B cell (primary cell): ENCODE measurements at regions not wholly inside any gene's neighbourhood (a gene's known extent, or its start where the extent isn't known, plus 50 kb on each side); places are given as distances from the start of the nearest gene placed in this dataset.

Experiments used
- ATAC-seq: fragments of 200-7000 bp; cut with Tn5 transposase; one replicate; pipeline ENCODE4 v1.10.0; 2021; ENCODE audit warnings: low read depth, mild to moderate bottlenecking, moderate number of reproducible peaks, moderate library complexity
- CTCF ChIA-PET: fragments of 350-600 bp; sonication (Branson Sonifier 250); formaldehyde crosslinking; loops from one replicate; lab custom pipeline; 2021; ENCODE audit warnings: antibody characterized with exemption, inconsistent platforms; lab: Charles Lee
- POLR2A ChIA-PET: fragments of 350-600 bp; sonication (Branson Sonifier 250); formaldehyde crosslinking; loops from one replicate; lab custom pipeline; 2021; ENCODE audit warnings: antibody characterized with exemption; lab: Charles Lee
- DNase-seq: peaks from one replicate; pipeline ENCODE4 v3.0.0; 2013
- H2AFZ ChIP-seq: 2 replicates; pipeline ENCODE4 v1.6.1; 2012; ENCODE audit warnings: mild to moderate bottlenecking, low read depth, low read length; ENCODE audit not compliant: insufficient read depth, poor library complexity, severe bottlenecking
- H3K27ac ChIP-seq, 2 donors: 1 replicate in 1 of 2; 2 replicates in 1 of 2; pipeline ENCODE4 v1.5.1; 2012 to 2013; ENCODE audit warnings: low read length in 2 of 2, mild to moderate bottlenecking in 2 of 2, moderate library complexity in 1 of 2
- H3K27me3 ChIP-seq, 4 experiments: fragments of 200-600 bp in 1 of 4; sonication (generic) in 1 of 4; replicated peaks in 1 of 4; 1 replicate in 2 of 4; 2 replicates in 2 of 4; pipeline versions ENCODE4 v1.6.1 to v1.7.0; 2013 to 2016; ENCODE audit warnings: low read length in 3 of 4, mild to moderate bottlenecking in 2 of 4, mixed read lengths in 1 of 4, moderate library complexity in 1 of 4; ENCODE audit not compliant: insufficient read depth in 4 of 4, control insufficient read depth in 3 of 4; ENCODE audit errors: control extremely low read depth in 1 of 4
- H3K36me3 ChIP-seq, 2 experiments: replicated peaks in 1 of 2; 1 replicate in 1 of 2; 2 replicates in 1 of 2; pipeline versions ENCODE4 v1.6.1 to v1.7.1; 2013; ENCODE audit warnings: low read length in 1 of 2; ENCODE audit not compliant: insufficient read depth in 2 of 2, control insufficient read depth in 1 of 2; ENCODE audit errors: control extremely low read depth in 1 of 2, extremely low read depth in 1 of 2
- H3K4me1 ChIP-seq, 2 donors: fragments of 200-600 bp in 1 of 2; sonication (generic) in 1 of 2; 1 replicate in 1 of 2; 2 replicates in 1 of 2; pipeline versions ENCODE4 v1.5.1 to v1.6.1; 2013 to 2017; ENCODE audit warnings: low read length in 2 of 2; ENCODE audit not compliant: control insufficient read depth in 2 of 2, insufficient read depth in 2 of 2
- H3K4me2 ChIP-seq: replicated peaks from 2 replicates; pipeline ENCODE3; 2012; ENCODE audit warnings: mild to moderate bottlenecking, low read depth, low read length; ENCODE audit not compliant: poor library complexity, severe bottlenecking
- H3K4me3 ChIP-seq, 5 experiments: fragments of 200-600 bp in 1 of 5; sonication (generic) in 1 of 5; 1 replicate in 3 of 5; 2 replicates in 2 of 5; pipeline versions ENCODE4 v1.5.1 to v1.7.0; 2011 to 2016; ENCODE audit warnings: low read length in 4 of 5, mild to moderate bottlenecking in 4 of 5, low read depth in 2 of 5, control low read depth in 1 of 5, moderate library complexity in 1 of 5; ENCODE audit not compliant: insufficient read depth in 1 of 5; ENCODE audit errors: control extremely low read depth in 1 of 5, extremely low read depth in 1 of 5
- H3K79me2 ChIP-seq: fragments of 200-600 bp; sonication (generic); one replicate; pipeline ENCODE4 v1.6.0; 2016; ENCODE audit warnings: low read length; ENCODE audit not compliant: control insufficient read depth, insufficient read depth
- H3K9ac ChIP-seq: fragments of 200-600 bp; sonication (generic); 2 replicates; pipeline ENCODE4 v1.6.1; 2017; ENCODE audit warnings: mild to moderate bottlenecking, low read length, moderate library complexity
- H3K9me3 ChIP-seq, 3 donors: one replicate each; pipeline versions ENCODE4 v1.6.1 to v1.7.1; 2013; ENCODE audit warnings: low read length in 2 of 3; ENCODE audit not compliant: control insufficient read depth in 2 of 3, insufficient read depth in 1 of 3; ENCODE audit errors: control extremely low read depth in 1 of 3
- H4K20me1 ChIP-seq: 2 replicates; pipeline ENCODE4 v1.6.0; 2012; ENCODE audit warnings: mild to moderate bottlenecking, low read length; ENCODE audit not compliant: insufficient read depth, control insufficient read depth, poor library complexity, severe bottlenecking
- H3K27ac Mint-ChIP-seq: one replicate; pipeline ENCODE4 v1.8.0; 2021; ENCODE audit warnings: mixed read lengths
- H3K27me3 Mint-ChIP-seq: one replicate; pipeline ENCODE4 v1.8.0; 2021; ENCODE audit warnings: mixed read lengths
- H3K4me1 Mint-ChIP-seq: one replicate; pipeline ENCODE4 v1.8.0; 2021; ENCODE audit warnings: mixed read lengths
- H3K4me3 Mint-ChIP-seq: one replicate; pipeline ENCODE4 v1.8.0; 2021; ENCODE audit warnings: mixed read lengths
- H3K9me3 Mint-ChIP-seq: one replicate; pipeline ENCODE4 v1.8.0; 2022; ENCODE audit warnings: mixed read lengths; ENCODE audit not compliant: insufficient read depth
- CTCF ChIP-seq: fragments of 200-600 bp; IDR thresholded peaks from one replicate; pipeline ENCODE4 v1.8.0; 2022; ENCODE audit warnings: antibody characterized with exemption, mild to moderate bottlenecking
- EZH2 ChIP-seq: IDR thresholded peaks from 2 replicates; pipeline ENCODE4 v1.6.1; 2012; ENCODE audit warnings: borderline replicate concordance, low read depth, mild to moderate bottlenecking, moderate library complexity, low read length; ENCODE audit not compliant: insufficient read depth, poor library complexity, severe bottlenecking
- WGBS: methylation state at CpG from one replicate; pipeline ENCODE4 v1.1.5; 2013; ENCODE audit warnings: missing lambda C conversion rate; ENCODE audit not compliant: insufficient coverage; 5-methylcytosine and 5-hydroxymethylcytosine counted together
- intact Hi-C: fragments of 100-400 bp; cut with micrococcal nuclease; formaldehyde crosslinking; loops from one replicate; pipeline ENCODE4 v1.10.0; 2022

GRCh38 chr15:96153929-96154328 lies 176.6 kb upstream of the NR2F2 start:
- Mint-ChIP-seq H3K4me3 (no peak overlapping the region), H3K4me1 (no peaks in the 10 kb centered on the region), H3K27me3 (no peaks in the 10 kb centered on the region), H3K9me3 (no peaks in the 10 kb centered on the region), H3K27ac (no peak overlapping the region)
- H3K4me2 ChIP-seq: no peak overlapping the region
- intact Hi-C loops: no loop called here
- H3K4me1 ChIP-seq: no peaks in the 10 kb centered on the region
- no peak overlapping the region for H2AFZ ChIP-seq
- no peak overlapping the region for H3K27ac ChIP-seq
- H3K27me3 ChIP-seq: no peaks in the 10 kb centered on the region
- H3K36me3 ChIP-seq: no peaks in the 10 kb centered on the region
- 79% methylated on average over 2 of the region's 2 CpGs for WGBS
- no peaks in the 10 kb centered on the region for H4K20me1 ChIP-seq
- ATAC-seq (no peak), DNase-seq (no peak)
- POLR2A ChIA-PET: no interaction called here
- H3K9me3 ChIP-seq: peaks cover 0 to 3% (median 0%) of the 10 kb centered on the region in 3 donors
- CTCF ChIA-PET: no interaction called here
- H3K79me2 ChIP-seq: no peaks in the 10 kb centered on the region
- no peak overlapping the region for H3K4me3 ChIP-seq
- H3K9ac ChIP-seq: no peak overlapping the region
- TF ChIP-seq CTCF (no peak), EZH2 (no peak)

GRCh38 chr15:96158938-96159337 lies 171.6 kb upstream of the NR2F2 start:
- no peak for ATAC-seq
- no peaks in the 10 kb centered on the region for H3K27me3 ChIP-seq
- no peaks in the 10 kb centered on the region for H3K79me2 ChIP-seq
- ChIA-PET POLR2A (no interaction called here), CTCF (no interaction called here)
- H3K9me3 ChIP-seq: no peaks in the 10 kb centered on the region
- WGBS: 79% methylated on average over 5 of the region's 5 CpGs
- no peak for DNase-seq
- H3K4me3 Mint-ChIP-seq: no peak overlapping the region
- no peak overlapping the region for H3K4me3 ChIP-seq
- H3K4me1 ChIP-seq: no peaks in the 10 kb centered on the region
- no peak overlapping the region for H3K27ac ChIP-seq
- no peaks in the 10 kb centered on the region for H3K9me3 Mint-ChIP-seq
- no peaks in the 10 kb centered on the region for H3K4me1 Mint-ChIP-seq
- H3K9ac ChIP-seq: no peak overlapping the region
- TF ChIP-seq EZH2 (no peak), CTCF (no peak)
- intact Hi-C loops: no loop called here
- H2AFZ ChIP-seq: no peak overlapping the region
- no peaks in the 10 kb centered on the region for H3K27me3 Mint-ChIP-seq
- no peak overlapping the region for H3K27ac Mint-ChIP-seq
- H3K36me3 ChIP-seq: no peaks in the 10 kb centered on the region
- H4K20me1 ChIP-seq: no peaks in the 10 kb centered on the region
- no peak overlapping the region for H3K4me2 ChIP-seq
